ENCODE measurements at regions not wholly inside any gene's neighbourhood (a gene's known extent, or its start where the extent isn't known, plus 50 kb on each side); places are given as distances from the start of the nearest gene placed in this dataset.

DNA sequence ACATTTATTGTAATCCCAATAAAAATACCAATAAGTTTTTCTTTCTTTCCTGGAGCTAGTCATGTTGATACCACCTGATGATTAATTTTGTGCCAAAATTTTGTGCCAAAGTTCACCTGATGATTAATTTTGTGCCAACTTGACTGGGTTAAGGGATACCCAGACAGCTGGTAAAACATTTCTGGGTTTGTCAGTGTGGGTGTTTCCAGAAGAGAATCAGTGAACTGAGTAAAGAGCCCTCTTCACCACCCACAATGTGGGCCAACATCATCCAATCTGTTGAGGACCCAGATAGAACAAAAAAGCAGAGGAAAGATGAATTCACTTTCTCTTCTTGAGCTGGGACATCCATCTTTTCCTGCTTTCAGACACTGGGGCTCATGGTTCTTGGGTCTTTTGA lies 292.9 kb downstream of the LMO7 start:
- no peak overlapping the region for H3K23ac ChIP-seq (ENCODE audit: insufficient read length)
- no peaks in the 10 kb centered on the region for H3K27me3 ChIP-seq (replicated peaks in 1 of 4; ENCODE audit: control insufficient read depth in 3 of 4, extremely low read depth in 1 of 4, insufficient read depth in 3 of 4, low read length in 3 of 4)
- no peaks in the 10 kb centered on the region for H3K9me3 ChIP-seq (ENCODE audit: insufficient read depth in 2 of 2, low read depth in 1 of 2, low read length in 1 of 2)
- H2BK12ac ChIP-seq (ENCODE audit: low read depth, low read length) = no peak overlapping the region
- no peaks in the 10 kb centered on the region for H3K36me3 ChIP-seq (ENCODE audit: control insufficient read depth in 2 of 4, insufficient read depth in 4 of 4, low read length in 3 of 4)
- H4K5ac ChIP-seq (ENCODE audit: insufficient read length, low read depth, low read length) = no peak overlapping the region
- no peak overlapping the region for H3K27ac ChIP-seq (ENCODE audit: low read depth, low read length)
- H2AFZ ChIP-seq (ENCODE audit: low read length) = no peak overlapping the region
- H3K18ac ChIP-seq (ENCODE audit: extremely low read depth, low read length) = no peak overlapping the region
- no peak overlapping the region for H3K56ac ChIP-seq (replicated peaks; ENCODE audit: insufficient read length, low read depth, low read length)
- POLR2A ChIA-PET (ENCODE audit: partially characterized antibody) = no interaction called here
- H3K14ac ChIP-seq (ENCODE audit: insufficient read length) = no peak overlapping the region
- H3K79me2 ChIP-seq (ENCODE audit: control insufficient read depth in 1 of 2, insufficient read depth in 2 of 2, low read length in 2 of 2) = no peaks in the 10 kb centered on the region
- no peak overlapping the region for H3K4me2 ChIP-seq (ENCODE audit: insufficient read depth in 1 of 2, low read depth in 2 of 2, low read length in 2 of 2)
- DNase-seq (ENCODE audit: low read depth in 1 of 2, low spot score in 2 of 2) = no peak
- no peak overlapping the region for H2BK15ac ChIP-seq (ENCODE audit: low read length)
- H3K9ac ChIP-seq (replicated peaks in 1 of 4; ENCODE audit: extremely low read depth in 1 of 4, low read depth in 3 of 4, low read length in 3 of 4) = no peak overlapping the region
- H2BK5ac ChIP-seq (ENCODE audit: low read depth, low read length) = no peak overlapping the region
- no peak overlapping the region for H4K91ac ChIP-seq (replicated peaks; ENCODE audit: insufficient read length, low read length)
- H3K79me1 ChIP-seq (ENCODE audit: low read depth, low read length) = no peaks in the 10 kb centered on the region
- H2BK120ac ChIP-seq (replicated peaks; ENCODE audit: low read depth, low read length) = no peak overlapping the region
- no peaks in the 10 kb centered on the region for H4K20me1 ChIP-seq (replicated peaks in 1 of 2; ENCODE audit: control insufficient read depth in 1 of 2, insufficient read depth in 2 of 2, low read length in 2 of 2)
- no peak overlapping the region for H3K4ac ChIP-seq (replicated peaks; ENCODE audit: insufficient read length, low read depth, low read length)
- CTCF ChIA-PET (ENCODE audit: partially characterized antibody) = no interaction called here
- H4K8ac ChIP-seq (ENCODE audit: extremely low read depth, insufficient read depth, low read length) = no peak overlapping the region
- H3K23me2 ChIP-seq (ENCODE audit: low read depth, low read length) = no peaks in the 10 kb centered on the region
- H2BK20ac ChIP-seq (ENCODE audit: low read length) = no peak overlapping the region
- FAIRE-seq = no peak
- H2AK5ac ChIP-seq (ENCODE audit: low read depth, low read length) = no peak overlapping the region
- no peak overlapping the region for H3K4me3 ChIP-seq (ENCODE audit: extremely low read depth in 1 of 4, insufficient read depth in 2 of 4, low read depth in 3 of 4, low read length in 4 of 4)
- no peaks in the 10 kb centered on the region for H3K4me1 ChIP-seq (replicated peaks in 1 of 4; ENCODE audit: control insufficient read depth in 3 of 4, insufficient read depth in 4 of 4, low read length in 3 of 4)
- TF ChIP-seq TCF12 (IDR thresholded peaks at IDR 0.05; ENCODE audit: low read depth, low read length) = no peak
- TF ChIP-seq CTBP2 (IDR thresholded peaks at IDR 0.05; ENCODE audit: borderline replicate concordance, insufficient read depth, insufficient read length, low read length) = no peak
- no peak for TF ChIP-seq NRF1 (IDR thresholded peaks at IDR 0.05; ENCODE audit: low read depth, low read length)
- TF ChIP-seq CEBPB (IDR thresholded peaks at IDR 0.05; ENCODE audit: low read depth, low read length) = no peak
- no peak for TF ChIP-seq FOSL1 (IDR thresholded peaks at IDR 0.05; ENCODE audit: insufficient read depth, low read depth, low read length)
- no peak for TF ChIP-seq YY1 (IDR thresholded peaks at IDR 0.05; ENCODE audit: low read depth, low read length)
- no peak for TF ChIP-seq EZH2 (IDR thresholded peaks at IDR 0.05; ENCODE audit: low read depth, low read length, severe bottlenecking)
- no peak for TF ChIP-seq SAP30 (IDR thresholded peaks at IDR 0.05; ENCODE audit: insufficient read depth, insufficient replicate concordance, low read length)
- TF ChIP-seq RXRA (IDR thresholded peaks at IDR 0.05; ENCODE audit: insufficient read depth, low read depth, low read length) = no peak

Measured in H1 (cell line).